Loucy (cell line): ENCODE measurements at regions not wholly inside any gene's neighbourhood (a gene's known extent, or its start where the extent isn't known, plus 50 kb on each side); places are given as distances from the start of the nearest gene placed in this dataset.

Source experiments
- H2AFZ ChIP-seq: fragments of 200-600 bp; sonication (generic); 2 replicates; pipeline ENCODE4 v1.6.0; 2016; ENCODE audit warnings: antibody characterized with exemption, mild to moderate bottlenecking, low read length, moderate library complexity
- H3F3A ChIP-seq: fragments of 200-600 bp; 2 replicates; pipeline ENCODE4 v1.6.0; 2016; ENCODE audit warnings: antibody characterized with exemption, low read depth, mild to moderate bottlenecking
- H3K27me3 ChIP-seq: fragments of 200-600 bp; sonication (generic); 2 replicates; pipeline ENCODE4 v1.6.1; 2014; ENCODE audit warnings: low read length, mild to moderate bottlenecking; ENCODE audit not compliant: insufficient read depth, poor library complexity, severe bottlenecking
- H3K36me3 ChIP-seq: fragments of 200-600 bp; sonication (generic); 2 replicates; pipeline ENCODE4 v1.6.1; 2016; ENCODE audit warnings: low read length; ENCODE audit not compliant: insufficient read depth
- H3K4me1 ChIP-seq: fragments of 200-600 bp; sonication (generic); 2 replicates; pipeline ENCODE4 v1.5.1; 2014; ENCODE audit warnings: low read length, mild to moderate bottlenecking; ENCODE audit not compliant: insufficient read depth, poor library complexity, severe bottlenecking
- H3K4me2 ChIP-seq: fragments of 200-600 bp; sonication (generic); 2 replicates; pipeline ENCODE4 v1.6.0; 2014; ENCODE audit warnings: antibody characterized with exemption, low read length, low read depth, mild to moderate bottlenecking; ENCODE audit not compliant: poor library complexity, severe bottlenecking
- H3K4me3 ChIP-seq: fragments of 200-600 bp; sonication (generic); 2 replicates; pipeline ENCODE4 v1.5.1; 2014; ENCODE audit warnings: low read length, mild to moderate bottlenecking, mixed read lengths; ENCODE audit not compliant: poor library complexity, severe bottlenecking
- H3K79me2 ChIP-seq: fragments of 200-600 bp; sonication (generic); 2 replicates; pipeline ENCODE4 v1.6.1; 2014; ENCODE audit warnings: low read length; ENCODE audit not compliant: insufficient read depth
- H3K9ac ChIP-seq: fragments of 200-600 bp; sonication (generic); 2 replicates; pipeline ENCODE4 v1.6.0; 2014; ENCODE audit warnings: mild to moderate bottlenecking, low read depth, low read length, moderate library complexity; ENCODE audit not compliant: poor library complexity, severe bottlenecking
- H3K9me2 ChIP-seq: fragments of 200-600 bp; sonication (generic); replicated peaks from 2 replicates; pipeline ENCODE4 v1.6.1; 2016; ENCODE audit warnings: low read depth, low read length, mixed read lengths
- H3K9me3 ChIP-seq: fragments of 200-600 bp; sonication (generic); 2 replicates; pipeline ENCODE4 v1.6.1; 2014; ENCODE audit warnings: mild to moderate bottlenecking, antibody characterized with exemption, low read length, low read depth; ENCODE audit not compliant: insufficient read depth
- H4K20me1 ChIP-seq: fragments of 200-600 bp; sonication (generic); 2 replicates; pipeline ENCODE4 v1.6.0; 2014; ENCODE audit warnings: antibody characterized with exemption, low read length, mild to moderate bottlenecking; ENCODE audit not compliant: insufficient read depth, poor library complexity, severe bottlenecking
- CTCF ChIP-seq: fragments of 200-600 bp; sonication (generic); conservative IDR thresholded peaks from 2 replicates; pipeline ENCODE4 v1.5.1; 2014; ENCODE audit warnings: mild to moderate bottlenecking, antibody characterized with exemption, low read length
- EZH2phosphoT487 ChIP-seq: fragments of 200-600 bp; IDR thresholded peaks from 2 replicates; pipeline ENCODE4 v1.6.1; 2018; ENCODE audit warnings: antibody characterized with exemption, mild to moderate bottlenecking, moderate library complexity, borderline replicate concordance

GRCh38 chr7:130953196-130953595 is 219.2 kb upstream of the KLF14 start:
- Histone ChIP-seq H3K4me1 (peaks cover 36% of the 10 kb centered on the region), H3F3A (no peaks in the 10 kb centered on the region), H3K9me2 (no peaks in the 10 kb centered on the region), H3K4me2 (peak overlapping the region; percentile 27), H3K27me3 (no peaks in the 10 kb centered on the region), H3K4me3 (no peak overlapping the region), H3K9me3 (no peaks in the 10 kb centered on the region), H3K9ac (no peak overlapping the region), H2AFZ (no peak overlapping the region), H3K36me3 (no peaks in the 10 kb centered on the region; the same call in 1 of the 2 replicates), H4K20me1 (peaks cover 3% of the 10 kb centered on the region), H3K79me2 (peaks cover 70% of the 10 kb centered on the region)
- no peak for TF ChIP-seq EZH2phosphoT487
- TF ChIP-seq CTCF = no peak

GRCh38 chr7:130954918-130955564 is 221.0 kb upstream of the KLF14 start:
- Histone ChIP-seq H3K4me2 (peak overlapping the region; percentile 93), H4K20me1 (no peaks in the 10 kb centered on the region), H3K27me3 (no peaks in the 10 kb centered on the region), H3K9ac (no peak overlapping the region), H3F3A (no peaks in the 10 kb centered on the region), H3K9me3 (no peaks in the 10 kb centered on the region), H3K9me2 (no peaks in the 10 kb centered on the region), H2AFZ (no peak overlapping the region), H3K79me2 (peaks cover 74% of the 10 kb centered on the region), H3K36me3 (no peaks in the 10 kb centered on the region; the same call in 1 of the 2 replicates), H3K4me3 (peak overlapping the region; percentile 55), H3K4me1 (peaks cover 49% of the 10 kb centered on the region)
- TF ChIP-seq CTCF = no peak
- no peak for TF ChIP-seq EZH2phosphoT487

- no peak overlapping the region for H3K9ac ChIP-seq
- no peaks in the 10 kb centered on the region for H4K20me1 ChIP-seq
- H3K4me3 ChIP-seq = peak overlapping the region; percentile 55
- peaks cover 53% of the 10 kb centered on the region for H3K4me1 ChIP-seq
- no peaks in the 10 kb centered on the region for H3K9me3 ChIP-seq
- no peaks in the 10 kb centered on the region for H3F3A ChIP-seq
- no peaks in the 10 kb centered on the region; the same call in 1 of the 2 replicates for H3K36me3 ChIP-seq
- TF ChIP-seq CTCF = no peak
- TF ChIP-seq EZH2phosphoT487 = no peak
- H3K9me2 ChIP-seq = no peaks in the 10 kb centered on the region
- H2AFZ ChIP-seq = no peak overlapping the region
- peak overlapping the region; percentile 93 for H3K4me2 ChIP-seq
- H3K27me3 ChIP-seq = no peaks in the 10 kb centered on the region
- peaks cover 69% of the 10 kb centered on the region for H3K79me2 ChIP-seq
Measured at GRCh38 chr7:130955565-130955919, 221.5 kb upstream of the KLF14 start.
